Activated CD4-positive, alpha-beta memory T cell treated with anti-CD3 and anti-CD28 coated beads, Interleukin-2, amount 10 ng/mL, durations not matched to agents 7 days and 5 days (primary cell): ENCODE measurements at regions not wholly inside any gene's neighbourhood (a gene's known extent, or its start where the extent isn't known, plus 50 kb on each side); places are given as distances from the start of the nearest gene placed in this dataset.
"Not testable (repeated sequence)": the region's sequence is repeated elsewhere in the genome, so short reads cannot be mapped to it uniquely, and the experiment has no call there.

Experiments
- CTCF ChIA-PET: fragments of 350-600 bp; sonication (Branson Sonifier 250); formaldehyde crosslinking; loops from one replicate; lab custom pipeline; 2021; ENCODE audit warnings: antibody characterized with exemption, inconsistent platforms; lab: Charles Lee
- POLR2A ChIA-PET: fragments of 350-600 bp; sonication (Branson Sonifier 250); formaldehyde crosslinking; loops from one replicate; lab custom pipeline; 2021; ENCODE audit warnings: antibody characterized with exemption; lab: Charles Lee
- DNase-seq: peaks from one replicate; pipeline ENCODE4 v3.0.0-alpha.2; 2020
- H3K27ac Mint-ChIP-seq: one replicate; pipeline ENCODE4 v1.8.0; 2021; ENCODE audit warnings: mild to moderate bottlenecking, mixed read lengths
- H3K27me3 Mint-ChIP-seq: one replicate; pipeline ENCODE4 v1.8.0; 2021; ENCODE audit warnings: mixed read lengths
- H3K36me3 Mint-ChIP-seq: one replicate; pipeline ENCODE4 v1.8.0; 2021; ENCODE audit warnings: low read depth, mixed read lengths
- H3K4me1 Mint-ChIP-seq: one replicate; pipeline ENCODE4 v1.8.0; 2021; ENCODE audit warnings: mixed read lengths
- H3K4me3 Mint-ChIP-seq: one replicate; pipeline ENCODE4 v1.8.0; 2021; ENCODE audit warnings: mild to moderate bottlenecking, mixed read lengths
- H3K9me3 Mint-ChIP-seq: one replicate; pipeline ENCODE4 v1.8.0; 2021; ENCODE audit warnings: mixed read lengths

GRCh38 chr1:104295511-104295910 lies 545.8 kb downstream of the AMY1C start:
- no peak for DNase-seq
- ChIA-PET CTCF (no interaction called here), POLR2A (no interaction called here)
- H3K4me1 Mint-ChIP-seq: no peaks in the 10 kb centered on the region
- H3K9me3 Mint-ChIP-seq: peaks cover 7% of the 10 kb centered on the region
- H3K4me3 Mint-ChIP-seq: no peak overlapping the region
- H3K36me3 Mint-ChIP-seq: no peaks in the 10 kb centered on the region
- H3K27ac Mint-ChIP-seq: no peak overlapping the region
- no peaks in the 10 kb centered on the region for H3K27me3 Mint-ChIP-seq

- Mint-ChIP-seq H3K4me1 (no peaks in the 10 kb centered on the region), H3K27ac (no peak overlapping the region), H3K4me3 (no peak overlapping the region), H3K9me3 (peaks cover 9% of the 10 kb centered on the region), H3K27me3 (no peaks in the 10 kb centered on the region), H3K36me3 (no peaks in the 10 kb centered on the region)
- no peak for DNase-seq
- CTCF ChIA-PET: no interaction called here
- POLR2A ChIA-PET: no interaction called here
These were observed 560.0 kb downstream of the AMY1C start for GRCh38 chr1:104309673-104310072.

- no peaks in the 10 kb centered on the region for H3K4me1 Mint-ChIP-seq
- no peaks in the 10 kb centered on the region for H3K36me3 Mint-ChIP-seq
- no peak overlapping the region for H3K4me3 Mint-ChIP-seq
- no peak for DNase-seq
- ChIA-PET POLR2A (no interaction called here), CTCF (no interaction called here)
- no peaks in the 10 kb centered on the region for H3K27me3 Mint-ChIP-seq
- no peak overlapping the region for H3K27ac Mint-ChIP-seq
- H3K9me3 Mint-ChIP-seq: peaks cover 21% of the 10 kb centered on the region
These were observed 566.1 kb downstream of the AMY1C start for GRCh38 chr1:104315823-104316222.

GRCh38 chr1:104322131-104322530 lies 572.4 kb downstream of the AMY1C start:
- no peak overlapping the region for H3K27ac Mint-ChIP-seq
- H3K4me1 Mint-ChIP-seq: no peaks in the 10 kb centered on the region
- no peaks in the 10 kb centered on the region for H3K27me3 Mint-ChIP-seq
- ChIA-PET CTCF (no interaction called here), POLR2A (no interaction called here)
- DNase-seq: no peak
- peaks cover 15% of the 10 kb centered on the region for H3K9me3 Mint-ChIP-seq
- no peak overlapping the region for H3K4me3 Mint-ChIP-seq
- no peaks in the 10 kb centered on the region for H3K36me3 Mint-ChIP-seq

GRCh38 chr1:104329278-104329677 lies 579.6 kb downstream of the AMY1C start:
- peaks cover 21% of the 10 kb centered on the region for H3K9me3 Mint-ChIP-seq
- H3K27ac Mint-ChIP-seq: no peak overlapping the region
- no peak overlapping the region for H3K4me3 Mint-ChIP-seq
- H3K36me3 Mint-ChIP-seq: no peaks in the 10 kb centered on the region
- no peak for DNase-seq
- H3K4me1 Mint-ChIP-seq: no peaks in the 10 kb centered on the region
- POLR2A ChIA-PET: no interaction called here
- CTCF ChIA-PET: no interaction called here
- no peaks in the 10 kb centered on the region for H3K27me3 Mint-ChIP-seq

GRCh38 chr1:104331763-104332162 lies 582.1 kb downstream of the AMY1C start:
- no peak overlapping the region for H3K27ac Mint-ChIP-seq
- H3K4me3 Mint-ChIP-seq: no peak overlapping the region
- H3K9me3 Mint-ChIP-seq: peaks cover 24% of the 10 kb centered on the region
- CTCF ChIA-PET: interaction anchor here (0.8 kb wide), 1 partner anchor 289 kb away, joined by 3 read pairs; no protein-coding TSS in a partner anchor
- no peaks in the 10 kb centered on the region for H3K36me3 Mint-ChIP-seq
- POLR2A ChIA-PET: no interaction called here
- no peaks in the 10 kb centered on the region for H3K27me3 Mint-ChIP-seq
- no peak for DNase-seq
- no peaks in the 10 kb centered on the region for H3K4me1 Mint-ChIP-seq

- DNase-seq, H3K4me1 Mint-ChIP-seq, H3K27me3 Mint-ChIP-seq, CTCF ChIA-PET, H3K4me3 Mint-ChIP-seq, POLR2A ChIA-PET, H3K27ac Mint-ChIP-seq, H3K36me3 Mint-ChIP-seq: not testable (repeated sequence)
- peaks cover 28% of the 10 kb centered on the region for H3K9me3 Mint-ChIP-seq
These were observed 588.2 kb downstream of the AMY1C start for GRCh38 chr1:104337927-104338326.

- H3K4me1 Mint-ChIP-seq: no peaks in the 10 kb centered on the region
- H3K9me3 Mint-ChIP-seq: peaks cover 18% of the 10 kb centered on the region
- CTCF ChIA-PET: no interaction called here
- H3K36me3 Mint-ChIP-seq: no peaks in the 10 kb centered on the region
- no peak overlapping the region for H3K27ac Mint-ChIP-seq
- no peak overlapping the region for H3K4me3 Mint-ChIP-seq
- POLR2A ChIA-PET: no interaction called here
- H3K27me3 Mint-ChIP-seq: no peaks in the 10 kb centered on the region
- DNase-seq: no peak
These were observed 592.2 kb downstream of the AMY1C start for GRCh38 chr1:104341944-104342343.

GRCh38 chr1:104348277-104348676 lies 598.6 kb downstream of the AMY1C start:
- H3K9me3 Mint-ChIP-seq: peaks cover 4% of the 10 kb centered on the region
- DNase-seq: no peak
- POLR2A ChIA-PET: no interaction called here
- H3K36me3 Mint-ChIP-seq: no peaks in the 10 kb centered on the region
- H3K4me1 Mint-ChIP-seq: no peaks in the 10 kb centered on the region
- no peak overlapping the region for H3K27ac Mint-ChIP-seq
- CTCF ChIA-PET: no interaction called here
- H3K27me3 Mint-ChIP-seq: no peaks in the 10 kb centered on the region
- H3K4me3 Mint-ChIP-seq: no peak overlapping the region

GRCh38 chr1:104353580-104353979 lies 603.9 kb downstream of the AMY1C start:
- ChIA-PET POLR2A (no interaction called here), CTCF (no interaction called here)
- Mint-ChIP-seq H3K4me3 (no peak overlapping the region), H3K27ac (no peak overlapping the region), H3K36me3 (no peaks in the 10 kb centered on the region), H3K9me3 (no peaks in the 10 kb centered on the region), H3K4me1 (no peaks in the 10 kb centered on the region), H3K27me3 (no peaks in the 10 kb centered on the region)
- DNase-seq: no peak

GRCh38 chr1:104358086-104358485 lies 608.4 kb downstream of the AMY1C start:
- CTCF ChIA-PET: no interaction called here
- H3K36me3 Mint-ChIP-seq: no peaks in the 10 kb centered on the region

GRCh38 chr1:104358621-104359020 lies 608.9 kb downstream of the AMY1C start:
- Mint-ChIP-seq H3K4me1 (no peaks in the 10 kb centered on the region), H3K27me3 (no peaks in the 10 kb centered on the region), H3K27ac (no peak overlapping the region), H3K4me3 (no peak overlapping the region), H3K9me3 (peaks cover 5% of the 10 kb centered on the region), H3K36me3 (no peaks in the 10 kb centered on the region)
- POLR2A ChIA-PET: no interaction called here
- DNase-seq: no peak
- CTCF ChIA-PET: no interaction called here

More at GRCh38 chr1:104358086-104358485, 608.4 kb downstream of the AMY1C start:
- Mint-ChIP-seq H3K9me3 (peaks cover 5% of the 10 kb centered on the region), H3K4me3 (no peak overlapping the region), H3K27me3 (no peaks in the 10 kb centered on the region), H3K4me1 (no peaks in the 10 kb centered on the region), H3K27ac (no peak overlapping the region)
- POLR2A ChIA-PET: no interaction called here
- DNase-seq: no peak

- no peaks in the 10 kb centered on the region for H3K27me3 Mint-ChIP-seq
- POLR2A ChIA-PET: no interaction called here
- CTCF ChIA-PET: no interaction called here
These were observed 628.7 kb downstream of the AMY1C start for GRCh38 chr1:104378414-104378813.

GRCh38 chr1:104380003-104380402 lies 630.3 kb downstream of the AMY1C start:
- no peak for DNase-seq
- peaks cover 8% of the 10 kb centered on the region for H3K9me3 Mint-ChIP-seq

More at GRCh38 chr1:104378414-104378813, 628.7 kb downstream of the AMY1C start:
- DNase-seq: no peak
- H3K4me3 Mint-ChIP-seq: no peak overlapping the region
- no peaks in the 10 kb centered on the region for H3K4me1 Mint-ChIP-seq
- H3K27ac Mint-ChIP-seq: no peak overlapping the region
- H3K36me3 Mint-ChIP-seq: no peaks in the 10 kb centered on the region
- H3K9me3 Mint-ChIP-seq: peaks cover 11% of the 10 kb centered on the region

More at GRCh38 chr1:104380003-104380402, 630.3 kb downstream of the AMY1C start:
- POLR2A ChIA-PET: no interaction called here
- Mint-ChIP-seq H3K4me1 (no peaks in the 10 kb centered on the region), H3K27ac (no peak overlapping the region), H3K27me3 (no peaks in the 10 kb centered on the region), H3K4me3 (no peak overlapping the region), H3K36me3 (no peaks in the 10 kb centered on the region)
- CTCF ChIA-PET: no interaction called here
